H9 (cell line): ENCODE measurements at regions not wholly inside any gene's neighbourhood (a gene's known extent, or its start where the extent isn't known, plus 50 kb on each side); places are given as distances from the start of the nearest gene placed in this dataset.

Source experiments
- DNase-seq: peaks from one replicate; pipeline ENCODE4 v3.0.0-alpha.2; 2017
- H2AFZ ChIP-seq: one replicate; pipeline ENCODE4 v1.6.1; 2013; ENCODE audit warnings: mild to moderate bottlenecking, low read length, control low read depth, moderate library complexity
- H2AK5ac ChIP-seq: 2 replicates; pipeline ENCODE4 v1.6.1; 2013; ENCODE audit warnings: low read length, control low read depth, mixed read lengths; ENCODE audit not compliant: insufficient read length
- H2BK120ac ChIP-seq: one replicate; pipeline ENCODE4 v1.6.1; 2013; ENCODE audit warnings: low read depth, mild to moderate bottlenecking, low read length, control low read depth, inconsistent platforms; ENCODE audit not compliant: poor library complexity, severe bottlenecking
- H2BK12ac ChIP-seq: 2 replicates; pipeline ENCODE4 v1.6.1; 2013; ENCODE audit warnings: low read length, control low read depth, mixed read lengths, low read depth; ENCODE audit not compliant: insufficient read length
- H2BK15ac ChIP-seq: 2 replicates; pipeline ENCODE4 v1.6.1; 2013; ENCODE audit warnings: low read depth, low read length, control low read depth
- H2BK20ac ChIP-seq: one replicate; pipeline ENCODE4 v1.6.1; 2013; ENCODE audit warnings: low read depth, mild to moderate bottlenecking, low read length, control low read depth, inconsistent platforms; ENCODE audit not compliant: poor library complexity, severe bottlenecking
- H2BK5ac ChIP-seq: 2 replicates; pipeline ENCODE4 v1.6.1; 2013; ENCODE audit warnings: low read length, control low read depth, mixed read lengths; ENCODE audit not compliant: insufficient read length
- H3K14ac ChIP-seq: 2 replicates; pipeline ENCODE4 v1.6.1; 2013; ENCODE audit warnings: low read length, control low read depth; ENCODE audit not compliant: insufficient read depth
- H3K18ac ChIP-seq: 2 replicates; pipeline ENCODE4 v1.6.1; 2013; ENCODE audit warnings: low read depth, mild to moderate bottlenecking, mixed read lengths, low read length, control low read depth; ENCODE audit not compliant: insufficient read length
- H3K23ac ChIP-seq: 2 replicates; pipeline ENCODE4 v1.6.1; 2013; ENCODE audit warnings: low read length, control low read depth, mixed read lengths, low read depth; ENCODE audit not compliant: insufficient read length
- H3K23me2 ChIP-seq: 2 replicates; pipeline ENCODE4 v1.6.1; 2013; ENCODE audit warnings: low read depth, mild to moderate bottlenecking, mixed read lengths, low read length, control low read depth; ENCODE audit not compliant: insufficient read length, poor library complexity, severe bottlenecking
- H3K27ac ChIP-seq: 2 replicates; pipeline ENCODE4 v1.5.1; 2013; ENCODE audit warnings: low read length, control low read depth, mixed read lengths, low read depth; ENCODE audit not compliant: insufficient read length
- H3K27me3 ChIP-seq: 2 replicates; pipeline ENCODE4 v1.6.1; 2013; ENCODE audit warnings: low read length, control low read depth, inconsistent platforms; ENCODE audit not compliant: insufficient read depth
- H3K4ac ChIP-seq: 2 replicates; pipeline ENCODE4 v1.6.1; 2013; ENCODE audit warnings: low read depth, mild to moderate bottlenecking, control low read depth, inconsistent platforms, low read length, moderate library complexity
- H3K4me1 ChIP-seq: 2 replicates; pipeline ENCODE4 v1.6.1; 2013; ENCODE audit warnings: low read length, control low read depth, inconsistent platforms; ENCODE audit not compliant: insufficient read depth
- H3K4me2 ChIP-seq: 2 replicates; pipeline ENCODE4 v1.6.1; 2013; ENCODE audit warnings: low read length, control low read depth, mixed read lengths; ENCODE audit not compliant: insufficient read length, insufficient read depth
- H3K56ac ChIP-seq: 2 replicates; pipeline ENCODE4 v1.6.1; 2013; ENCODE audit warnings: low read depth, mild to moderate bottlenecking, mixed read lengths, low read length, control low read depth; ENCODE audit not compliant: insufficient read length
- H3K79me1 ChIP-seq: 2 replicates; pipeline ENCODE4 v1.6.1; 2013; ENCODE audit warnings: low read depth, mild to moderate bottlenecking, moderate library complexity, low read length, control low read depth, inconsistent platforms; ENCODE audit not compliant: insufficient read depth, poor library complexity, severe bottlenecking
- H3K79me2 ChIP-seq: 2 replicates; pipeline ENCODE4 v1.6.1; 2013; ENCODE audit warnings: low read length, control low read depth, inconsistent platforms; ENCODE audit not compliant: insufficient read depth
- H3K9ac ChIP-seq: 2 replicates; pipeline ENCODE4 v1.6.1; 2013; ENCODE audit warnings: low read length, control low read depth, mixed read lengths; ENCODE audit not compliant: insufficient read length; ENCODE audit errors: extremely low read depth
- H3K9me3 ChIP-seq: one replicate; pipeline ENCODE4 v1.6.1; 2013; ENCODE audit warnings: low read depth, low read length, inconsistent platforms; ENCODE audit not compliant: control insufficient read depth
- H3T11ph ChIP-seq: one replicate; pipeline ENCODE4 v1.6.1; 2013; ENCODE audit warnings: mild to moderate bottlenecking, low read length, control low read depth, inconsistent platforms
- H4K20me1 ChIP-seq: one replicate; pipeline ENCODE4 v1.6.1; 2013; ENCODE audit not compliant: control insufficient read depth, insufficient read length, insufficient read depth
- H4K5ac ChIP-seq: 2 replicates; pipeline ENCODE4 v1.6.1; 2013; ENCODE audit warnings: low read depth, mild to moderate bottlenecking, mixed read lengths, low read length, control low read depth; ENCODE audit not compliant: insufficient read length
- H4K8ac ChIP-seq: replicated peaks from 2 replicates; pipeline ENCODE4 v1.6.1; 2013; ENCODE audit warnings: low read length, control low read depth, mixed read lengths, low read depth; ENCODE audit not compliant: insufficient read length
- H4K91ac ChIP-seq: 2 replicates; pipeline ENCODE4 v1.6.1; 2013; ENCODE audit warnings: low read depth, mild to moderate bottlenecking, moderate library complexity, mixed read lengths, low read length, control low read depth; ENCODE audit not compliant: insufficient read length
- H3K27ac Mint-ChIP-seq, 3 experiments: 2 replicates in 2 of 3; 3 replicates in 1 of 3; pipeline ENCODE4 v1.8.0; 2020 to 2021; ENCODE audit warnings: mixed read lengths in 3 of 3, mild to moderate bottlenecking in 1 of 3, moderate library complexity in 1 of 3
- H3K27me3 Mint-ChIP-seq: 2 replicates; pipeline ENCODE4 v1.8.0; 2021; ENCODE audit warnings: low read depth, mild to moderate bottlenecking, moderate library complexity, mixed read lengths
- H3K36me3 Mint-ChIP-seq, 3 experiments: 2 replicates in 2 of 3; 3 replicates in 1 of 3; pipeline ENCODE4 v1.8.0; 2020 to 2021; ENCODE audit warnings: low read depth in 3 of 3, mixed read lengths in 3 of 3; ENCODE audit not compliant: insufficient read depth in 1 of 3
- H3K4me1 Mint-ChIP-seq, 2 experiments: 2 replicates each; pipeline ENCODE4 v1.8.0; 2020; ENCODE audit warnings: mixed read lengths in 2 of 2
- H3K4me3 Mint-ChIP-seq, 2 experiments: 2 replicates in 1 of 2; 3 replicates in 1 of 2; pipeline ENCODE4 v1.8.0; 2020 to 2021; ENCODE audit warnings: mild to moderate bottlenecking in 2 of 2, mixed read lengths in 2 of 2, moderate library complexity in 1 of 2
- H3K9me3 Mint-ChIP-seq, 2 experiments: 2 replicates in 1 of 2; 3 replicates in 1 of 2; pipeline ENCODE4 v1.8.0; 2020; ENCODE audit warnings: mild to moderate bottlenecking in 2 of 2, mixed read lengths in 2 of 2, moderate library complexity in 1 of 2
- CTCF ChIP-seq: fragments of 200-600 bp; sonication (generic); conservative IDR thresholded peaks from 3 replicates; pipeline ENCODE4 v1.8.0; 2021; ENCODE audit warnings: antibody characterized with exemption, mild to moderate bottlenecking
- WGBS: extraction: QIAGEN DNeasy Blood & Tissue Kit; methylation state at CpG from one replicate; pipeline ENCODE4 v1.1.7; 2013; ENCODE audit warnings: missing lambda C conversion rate, low lambda C conversion rate, mixed read lengths; ENCODE audit not compliant: insufficient read length; ENCODE audit errors: extremely low coverage; 5-methylcytosine and 5-hydroxymethylcytosine counted together

- no peak overlapping the region for H2AK5ac ChIP-seq
- no peaks in the 10 kb centered on the region for H4K20me1 ChIP-seq
- H2AFZ ChIP-seq = no peak overlapping the region
- no peak overlapping the region for H2BK12ac ChIP-seq
- no peaks in the 10 kb centered on the region for H3K79me2 ChIP-seq
- H4K91ac ChIP-seq = no peak overlapping the region
- no peaks in the 10 kb centered on the region for H3K9me3 ChIP-seq
- H2BK15ac ChIP-seq = no peak overlapping the region
- no peak for DNase-seq
- H3K27ac ChIP-seq = no peak overlapping the region
- no peak overlapping the region for H3K4me3 Mint-ChIP-seq
- no peak overlapping the region for H4K5ac ChIP-seq
- peaks cover 7 to 27% (median 12%) of the 10 kb centered on the region in 3 experiments; a peak in 6 of 7 replicates for H3K36me3 Mint-ChIP-seq
- H3K79me1 ChIP-seq = no peaks in the 10 kb centered on the region
- no peak overlapping the region for H2BK20ac ChIP-seq
- no peak overlapping the region for H4K8ac ChIP-seq
- H3K27me3 Mint-ChIP-seq = no peaks in the 10 kb centered on the region
- no peak overlapping the region for H3K27ac Mint-ChIP-seq
- peaks cover 21 to 24% of the 10 kb centered on the region in 2 experiments for H3K9me3 Mint-ChIP-seq
- H3K23me2 ChIP-seq = peaks cover 3% of the 10 kb centered on the region
- TF ChIP-seq CTCF = no peak
- no peaks in the 10 kb centered on the region for H3K27me3 ChIP-seq
- H3K18ac ChIP-seq = no peak overlapping the region
- no peak overlapping the region for H3K14ac ChIP-seq
- H3K56ac ChIP-seq = no peak overlapping the region
- H3K4me2 ChIP-seq = no peak overlapping the region
- no peak overlapping the region for H3K9ac ChIP-seq
- WGBS = no CpG with 5 or more reads among the region's 7 CpGs
- H3T11ph ChIP-seq = no peak overlapping the region
- H2BK5ac ChIP-seq = no peak overlapping the region
- H3K4me1 ChIP-seq = no peaks in the 10 kb centered on the region
- H2BK120ac ChIP-seq = no peak overlapping the region
- no peak overlapping the region for H3K23ac ChIP-seq
- H3K4me1 Mint-ChIP-seq = peaks cover 0 to 2% of the 10 kb centered on the region in 2 experiments; a peak in 1 of 4 replicates
- no peak overlapping the region for H3K4ac ChIP-seq
Observed at GRCh38 chr9:11011696-11012095, 398.9 kb upstream of the PTPRD start.
